Testis (tissue), 2 donors: ENCODE measurements at regions not wholly inside any gene's neighbourhood (a gene's known extent, or its start where the extent isn't known, plus 50 kb on each side); places are given as distances from the start of the nearest gene placed in this dataset.

Experiments
- DNase-seq: peaks from one replicate; pipeline ENCODE4 v3.0.0-alpha.2; 2019
- H3K27ac ChIP-seq, 2 donors: fragments of 200-600 bp; sonication (generic); one replicate each; pipeline ENCODE4 v1.5.1; 2019
- H3K27me3 ChIP-seq: fragments of 200-600 bp; sonication (generic); one replicate; pipeline ENCODE4 v1.5.1; 2019
- H3K36me3 ChIP-seq: fragments of 200-600 bp; sonication (generic); one replicate; pipeline ENCODE4 v1.5.1; 2017; ENCODE audit warnings: low read depth; ENCODE audit errors: missing control alignments
- H3K4me1 ChIP-seq: fragments of 200-600 bp; sonication (generic); one replicate; pipeline ENCODE4 v1.5.1; 2019
- H3K4me3 ChIP-seq, 2 donors: fragments of 200-600 bp; sonication (generic); one replicate each; pipeline ENCODE4 v1.5.1; 2017 to 2019
- H3K9me3 ChIP-seq: fragments of 200-600 bp; sonication (generic); one replicate; pipeline ENCODE4 v1.5.1; 2017
- POLR2A ChIP-seq: fragments of 450-650 bp; IDR thresholded peaks from one replicate; pipeline ENCODE4 v1.6.1; 2017; ENCODE audit warnings: antibody characterized with exemption, mild to moderate bottlenecking, moderate library complexity
- WGBS, 2 donors: methylation state at CpG; one replicate each; pipeline ENCODE4 v1.1.5; 2018; 5-methylcytosine and 5-hydroxymethylcytosine counted together
- intact Hi-C: fragments of 100-400 bp; cut with DNase I; formaldehyde crosslinking; loops from one replicate; pipeline ENCODE4 v1.15.1; 2023; ENCODE audit warnings: low total_unique reads
- TF ChIP-seq, protein P1 (sequence below), 3 experiments: fragments of 450-650 bp in 2 of 3; fragments of 200-600 bp in 1 of 3; sonication (generic) in 1 of 3; IDR thresholded peaks; one replicate each; pipeline ENCODE4 v1.5.1; 2016 to 2019; ENCODE audit warnings: antibody characterized with exemption in 3 of 3, mild to moderate bottlenecking in 2 of 3, moderate library complexity in 1 of 3

DNA sequence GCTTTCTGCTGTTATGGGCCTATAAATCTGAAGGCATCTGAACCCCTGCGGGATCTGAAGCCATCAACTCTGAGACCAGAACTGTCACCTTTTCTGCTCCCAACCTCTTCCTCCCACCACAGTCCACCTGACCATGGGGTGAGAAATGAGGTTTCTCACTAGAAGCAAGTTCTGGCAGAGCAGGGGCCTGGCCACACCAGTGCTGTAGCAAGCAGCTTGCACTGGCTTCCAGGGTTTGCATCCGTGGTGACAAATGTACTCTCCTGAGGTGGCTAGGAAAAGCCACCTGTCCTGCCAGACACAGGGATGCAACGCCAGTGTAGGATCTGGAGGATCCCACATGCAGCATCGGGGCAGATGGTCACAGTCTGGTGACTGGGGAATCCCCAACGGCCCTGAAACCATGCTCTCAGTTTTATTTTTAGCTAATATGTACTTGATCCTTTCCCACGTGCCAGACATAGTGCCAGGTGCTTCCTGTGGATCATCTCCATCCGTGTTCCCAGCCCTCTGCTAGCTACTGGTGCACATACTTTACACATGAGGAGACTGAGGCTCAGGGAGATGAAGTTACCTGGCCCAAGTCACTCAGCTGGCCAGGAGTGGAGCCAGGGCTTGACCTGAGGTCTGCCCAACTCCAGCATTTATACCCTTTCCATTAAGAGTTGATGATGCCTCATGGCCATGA, 122.1 kb upstream of the SPACA1 start:
- H3K27me3 ChIP-seq: no peaks in the 10 kb centered on the region
- no peaks in the 10 kb centered on the region for H3K4me1 ChIP-seq
- 66 to 72% methylated on average over 7 of the region's 7 CpGs for WGBS, 2 donors
- TF ChIP-seq POLR2A: no peak
- TF ChIP-seq, protein P1, sequence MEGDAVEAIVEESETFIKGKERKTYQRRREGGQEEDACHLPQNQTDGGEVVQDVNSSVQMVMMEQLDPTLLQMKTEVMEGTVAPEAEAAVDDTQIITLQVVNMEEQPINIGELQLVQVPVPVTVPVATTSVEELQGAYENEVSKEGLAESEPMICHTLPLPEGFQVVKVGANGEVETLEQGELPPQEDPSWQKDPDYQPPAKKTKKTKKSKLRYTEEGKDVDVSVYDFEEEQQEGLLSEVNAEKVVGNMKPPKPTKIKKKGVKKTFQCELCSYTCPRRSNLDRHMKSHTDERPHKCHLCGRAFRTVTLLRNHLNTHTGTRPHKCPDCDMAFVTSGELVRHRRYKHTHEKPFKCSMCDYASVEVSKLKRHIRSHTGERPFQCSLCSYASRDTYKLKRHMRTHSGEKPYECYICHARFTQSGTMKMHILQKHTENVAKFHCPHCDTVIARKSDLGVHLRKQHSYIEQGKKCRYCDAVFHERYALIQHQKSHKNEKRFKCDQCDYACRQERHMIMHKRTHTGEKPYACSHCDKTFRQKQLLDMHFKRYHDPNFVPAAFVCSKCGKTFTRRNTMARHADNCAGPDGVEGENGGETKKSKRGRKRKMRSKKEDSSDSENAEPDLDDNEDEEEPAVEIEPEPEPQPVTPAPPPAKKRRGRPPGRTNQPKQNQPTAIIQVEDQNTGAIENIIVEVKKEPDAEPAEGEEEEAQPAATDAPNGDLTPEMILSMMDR (IDR thresholded peaks at IDR 0.05): no peak
- intact Hi-C loops: no loop called here
- no peaks in the 10 kb centered on the region for H3K36me3 ChIP-seq
- no peak overlapping the region for H3K4me3 ChIP-seq
- no peaks in the 10 kb centered on the region for H3K9me3 ChIP-seq
- DNase-seq: no peak
- no peak overlapping the region for H3K27ac ChIP-seq

DNA sequence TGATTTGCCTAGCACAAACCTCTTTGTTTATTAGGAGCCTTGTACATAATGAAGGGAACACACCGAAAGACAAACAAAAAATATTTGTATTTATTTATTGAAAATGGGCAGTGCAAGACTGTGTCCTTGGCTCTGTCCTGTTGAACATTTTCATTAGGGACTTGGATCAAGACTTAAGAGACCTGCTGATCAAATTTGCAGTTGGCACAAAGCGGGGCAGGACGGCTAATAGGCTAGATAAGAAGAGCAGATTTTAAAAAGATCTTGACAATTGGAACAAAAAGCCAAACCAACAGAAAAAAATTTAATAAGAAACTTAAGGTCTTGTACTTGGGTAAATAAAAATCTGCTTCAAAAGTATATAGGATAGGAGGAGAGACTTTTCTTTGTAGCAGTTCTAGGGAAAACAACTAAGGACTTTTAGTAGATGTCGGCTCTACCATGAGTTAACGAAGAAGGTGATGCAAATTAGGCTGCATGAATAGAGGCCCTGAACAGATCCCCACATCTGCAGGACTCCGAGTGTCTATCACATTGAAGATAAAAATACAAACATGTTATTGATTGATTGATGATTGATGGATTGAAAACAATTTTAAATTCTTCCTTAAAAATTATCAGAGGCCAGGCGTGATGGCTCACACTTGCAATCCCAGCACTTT, 124.1 kb upstream of the SPACA1 start:
- TF ChIP-seq, protein P1 (IDR thresholded peaks at IDR 0.05): no peak
- no peak for TF ChIP-seq POLR2A
- Histone ChIP-seq H3K36me3 (no peaks in the 10 kb centered on the region), H3K27ac (no peak overlapping the region), H3K4me1 (no peaks in the 10 kb centered on the region), H3K9me3 (no peaks in the 10 kb centered on the region), H3K27me3 (no peaks in the 10 kb centered on the region), H3K4me3 (no peak overlapping the region)
- no peak for DNase-seq
- 92 to 93% methylated on average over 7 of the region's 7 CpGs for WGBS, 2 donors
- intact Hi-C loops: no loop called here

DNA sequence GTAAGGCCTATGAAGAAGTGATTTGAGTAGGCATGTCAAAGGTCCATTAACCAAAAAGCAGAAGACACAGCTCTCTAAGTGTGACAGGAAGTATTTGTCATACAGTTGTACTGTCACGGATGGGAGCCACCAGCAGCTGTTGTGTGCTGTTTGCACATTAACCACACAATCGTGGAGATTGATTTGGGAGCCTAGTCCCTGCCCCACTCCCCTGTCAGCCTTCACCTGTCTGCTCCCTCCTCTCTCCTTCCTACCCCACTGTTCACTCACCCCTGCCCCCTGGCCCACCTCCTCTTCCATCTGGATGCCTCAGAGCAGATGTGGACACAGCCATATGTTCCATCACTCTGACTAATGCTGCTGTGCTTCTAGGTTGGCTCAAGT, 124.7 kb upstream of the SPACA1 start:
- no peak overlapping the region for H3K27ac ChIP-seq
- no peaks in the 10 kb centered on the region for H3K9me3 ChIP-seq
- DNase-seq: no peak
- H3K4me1 ChIP-seq: no peaks in the 10 kb centered on the region
- no peak for TF ChIP-seq POLR2A
- TF ChIP-seq, protein P1 (IDR thresholded peaks at IDR 0.05): no peak
- H3K27me3 ChIP-seq: no peaks in the 10 kb centered on the region
- no peaks in the 10 kb centered on the region for H3K36me3 ChIP-seq
- intact Hi-C loops: no loop called here
- 73 to 82% methylated on average over 2 of the region's 2 CpGs for WGBS, 2 donors
- no peak overlapping the region for H3K4me3 ChIP-seq

DNA sequence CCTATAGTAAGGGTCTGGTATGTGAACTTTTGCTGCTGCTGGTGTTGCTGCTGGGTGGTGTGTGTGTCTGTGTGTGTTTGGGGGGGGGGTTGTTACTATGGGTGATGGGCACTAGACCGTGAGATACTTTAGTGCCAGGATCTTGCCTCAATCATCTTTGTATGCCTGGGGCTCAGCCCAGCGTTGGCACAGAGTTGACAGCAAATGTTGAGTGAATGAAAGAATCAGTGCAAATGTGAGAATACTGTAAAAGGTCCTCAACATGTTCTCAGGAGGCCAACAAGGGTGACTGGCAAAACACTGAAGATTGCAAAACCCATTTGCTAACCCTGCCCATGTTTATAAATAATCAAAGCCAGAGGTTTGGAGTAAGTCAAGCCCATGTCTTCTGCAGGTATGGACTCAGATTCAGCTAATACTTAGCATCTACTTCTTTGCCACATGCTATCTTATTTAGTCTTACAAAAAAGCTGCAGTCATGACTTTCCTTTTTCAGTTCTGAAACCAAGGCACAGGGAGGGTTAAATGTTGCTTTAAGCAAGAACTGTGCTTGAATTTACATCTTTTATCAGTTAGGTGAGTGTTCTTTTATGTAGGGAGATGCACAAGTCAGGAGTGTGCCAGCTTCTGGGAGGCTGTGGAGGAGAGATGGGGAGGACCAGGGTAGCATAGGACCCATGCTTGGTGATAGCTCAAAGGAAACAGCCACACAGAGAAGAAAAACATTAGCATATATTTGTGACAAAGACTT, 125.3 kb upstream of the SPACA1 start:
- 81 to 98% methylated on average over 2 of the region's 2 CpGs for WGBS, 2 donors
- intact Hi-C loops: no loop called here
- Histone ChIP-seq H3K9me3 (no peaks in the 10 kb centered on the region), H3K27ac (no peak overlapping the region), H3K36me3 (no peaks in the 10 kb centered on the region), H3K27me3 (no peaks in the 10 kb centered on the region), H3K4me1 (no peaks in the 10 kb centered on the region), H3K4me3 (no peak overlapping the region)
- DNase-seq: no peak
- no peak for TF ChIP-seq POLR2A
- TF ChIP-seq, protein P1 (IDR thresholded peaks at IDR 0.05): no peak
